ENCODE measurements at regions not wholly inside any gene's neighbourhood (a gene's known extent, or its start where the extent isn't known, plus 50 kb on each side); places are given as distances from the start of the nearest gene placed in this dataset.

- H3K27me3 ChIP-seq (ENCODE audit: control insufficient read depth, insufficient read depth, low read length): no peaks in the 10 kb centered on the region
- H3K4me1 ChIP-seq (ENCODE audit: control insufficient read depth, insufficient read depth, low read length): no peaks in the 10 kb centered on the region
- no peak overlapping the region for H3K4me3 ChIP-seq (ENCODE audit: low read length)
- H3K9ac ChIP-seq (ENCODE audit: low read depth, low read length): no peak overlapping the region
- H3K36me3 ChIP-seq (ENCODE audit: insufficient read depth, low read length): no peaks in the 10 kb centered on the region
- H3K9me3 ChIP-seq (replicated peaks; ENCODE audit: low read length): peaks cover 3% of the 10 kb centered on the region
- H3K4me2 ChIP-seq (ENCODE audit: low read length): no peak overlapping the region
Measured at GRCh38 chr21:20642681-20643080, 355.5 kb upstream of the NCAM2 start.

GRCh38 chr21:20644552-20644951 is 353.7 kb upstream of the NCAM2 start:
- no peak overlapping the region for H3K4me2 ChIP-seq (ENCODE audit: low read length)
- no peak overlapping the region for H3K9ac ChIP-seq (ENCODE audit: low read depth, low read length)
- H3K4me3 ChIP-seq (ENCODE audit: low read length): no peak overlapping the region
- no peaks in the 10 kb centered on the region for H3K36me3 ChIP-seq (ENCODE audit: insufficient read depth, low read length)
- H3K27me3 ChIP-seq (ENCODE audit: control insufficient read depth, insufficient read depth, low read length): no peaks in the 10 kb centered on the region
- peaks cover 3% of the 10 kb centered on the region for H3K9me3 ChIP-seq (replicated peaks; ENCODE audit: low read length)
- no peaks in the 10 kb centered on the region for H3K4me1 ChIP-seq (ENCODE audit: control insufficient read depth, insufficient read depth, low read length)

- Histone ChIP-seq H3K4me1 (ENCODE audit: control insufficient read depth, insufficient read depth, low read length) (no peaks in the 10 kb centered on the region), H3K4me2 (ENCODE audit: low read length) (no peak overlapping the region), H3K36me3 (ENCODE audit: insufficient read depth, low read length) (no peaks in the 10 kb centered on the region), H3K27me3 (ENCODE audit: control insufficient read depth, insufficient read depth, low read length) (no peaks in the 10 kb centered on the region), H3K9me3 (replicated peaks; ENCODE audit: low read length) (peaks cover 3% of the 10 kb centered on the region), H3K4me3 (ENCODE audit: low read length) (no peak overlapping the region), H3K9ac (ENCODE audit: low read depth, low read length) (no peak overlapping the region)
Measured at GRCh38 chr21:20645344-20645743, 352.9 kb upstream of the NCAM2 start.

GRCh38 chr21:20646431-20647165 is 351.6 kb upstream of the NCAM2 start:
- Histone ChIP-seq H3K9me3 (replicated peaks; ENCODE audit: low read length) (peaks cover 3% of the 10 kb centered on the region), H3K4me3 (ENCODE audit: low read length) (no peak overlapping the region), H3K4me2 (ENCODE audit: low read length) (no peak overlapping the region), H3K4me1 (ENCODE audit: control insufficient read depth, insufficient read depth, low read length) (no peaks in the 10 kb centered on the region), H3K9ac (ENCODE audit: low read depth, low read length) (no peak overlapping the region), H3K36me3 (ENCODE audit: insufficient read depth, low read length) (no peaks in the 10 kb centered on the region), H3K27me3 (ENCODE audit: control insufficient read depth, insufficient read depth, low read length) (no peaks in the 10 kb centered on the region)

GRCh38 chr21:20647607-20648006 is 350.6 kb upstream of the NCAM2 start:
- H3K9ac ChIP-seq (ENCODE audit: low read depth, low read length): no peak overlapping the region
- H3K9me3 ChIP-seq (replicated peaks; ENCODE audit: low read length): peaks cover 3% of the 10 kb centered on the region
- H3K4me1 ChIP-seq (ENCODE audit: control insufficient read depth, insufficient read depth, low read length): no peaks in the 10 kb centered on the region

GRCh38 chr21:20649231-20649630 is 349.0 kb upstream of the NCAM2 start:
- H3K36me3 ChIP-seq (ENCODE audit: insufficient read depth, low read length): no peaks in the 10 kb centered on the region
- no peaks in the 10 kb centered on the region for H3K4me1 ChIP-seq (ENCODE audit: control insufficient read depth, insufficient read depth, low read length)
- no peak overlapping the region for H3K4me3 ChIP-seq (ENCODE audit: low read length)
- no peak overlapping the region for H3K4me2 ChIP-seq (ENCODE audit: low read length)
- H3K9ac ChIP-seq (ENCODE audit: low read depth, low read length): no peak overlapping the region
- H3K9me3 ChIP-seq (replicated peaks; ENCODE audit: low read length): peaks cover 3% of the 10 kb centered on the region
- no peaks in the 10 kb centered on the region for H3K27me3 ChIP-seq (ENCODE audit: control insufficient read depth, insufficient read depth, low read length)

More at GRCh38 chr21:20647607-20648006, 350.6 kb upstream of the NCAM2 start:
- Histone ChIP-seq H3K36me3 (ENCODE audit: insufficient read depth, low read length) (no peaks in the 10 kb centered on the region), H3K4me3 (ENCODE audit: low read length) (no peak overlapping the region), H3K27me3 (ENCODE audit: control insufficient read depth, insufficient read depth, low read length) (no peaks in the 10 kb centered on the region), H3K4me2 (ENCODE audit: low read length) (no peak overlapping the region)

- H3K4me2 ChIP-seq (ENCODE audit: low read length): no peak overlapping the region
- no peaks in the 10 kb centered on the region for H3K36me3 ChIP-seq (ENCODE audit: insufficient read depth, low read length)
- H3K27me3 ChIP-seq (ENCODE audit: control insufficient read depth, insufficient read depth, low read length): no peaks in the 10 kb centered on the region
- no peak overlapping the region for H3K9ac ChIP-seq (ENCODE audit: low read depth, low read length)
- no peaks in the 10 kb centered on the region for H3K4me1 ChIP-seq (ENCODE audit: control insufficient read depth, insufficient read depth, low read length)
- H3K9me3 ChIP-seq (replicated peaks; ENCODE audit: low read length): no peaks in the 10 kb centered on the region
- H3K4me3 ChIP-seq (ENCODE audit: low read length): no peak overlapping the region
Measured at GRCh38 chr21:20652846-20653245, 345.4 kb upstream of the NCAM2 start.

GRCh38 chr21:20661246-20661645 is 337.0 kb upstream of the NCAM2 start:
- no peak overlapping the region for H3K4me3 ChIP-seq (ENCODE audit: low read length)
- H3K4me1 ChIP-seq (ENCODE audit: control insufficient read depth, insufficient read depth, low read length): peaks cover 4% of the 10 kb centered on the region
- no peaks in the 10 kb centered on the region for H3K36me3 ChIP-seq (ENCODE audit: insufficient read depth, low read length)
- H3K27me3 ChIP-seq (ENCODE audit: control insufficient read depth, insufficient read depth, low read length): no peaks in the 10 kb centered on the region
- H3K9ac ChIP-seq (ENCODE audit: low read depth, low read length): no peak overlapping the region
- H3K9me3 ChIP-seq (replicated peaks; ENCODE audit: low read length): no peaks in the 10 kb centered on the region
- H3K4me2 ChIP-seq (ENCODE audit: low read length): no peak overlapping the region

GRCh38 chr21:20661745-20662422 is 336.3 kb upstream of the NCAM2 start:
- H3K4me2 ChIP-seq (ENCODE audit: low read length): no peak overlapping the region
- no peaks in the 10 kb centered on the region for H3K27me3 ChIP-seq (ENCODE audit: control insufficient read depth, insufficient read depth, low read length)
- H3K36me3 ChIP-seq (ENCODE audit: insufficient read depth, low read length): no peaks in the 10 kb centered on the region
- no peak overlapping the region for H3K4me3 ChIP-seq (ENCODE audit: low read length)
- peaks cover 4% of the 10 kb centered on the region for H3K4me1 ChIP-seq (ENCODE audit: control insufficient read depth, insufficient read depth, low read length)
- no peaks in the 10 kb centered on the region for H3K9me3 ChIP-seq (replicated peaks; ENCODE audit: low read length)
- no peak overlapping the region for H3K9ac ChIP-seq (ENCODE audit: low read depth, low read length)

GRCh38 chr21:20662514-20662913 is 335.7 kb upstream of the NCAM2 start:
- H3K4me3 ChIP-seq (ENCODE audit: low read length): no peak overlapping the region
- no peaks in the 10 kb centered on the region for H3K36me3 ChIP-seq (ENCODE audit: insufficient read depth, low read length)
- no peaks in the 10 kb centered on the region for H3K9me3 ChIP-seq (replicated peaks; ENCODE audit: low read length)
- H3K27me3 ChIP-seq (ENCODE audit: control insufficient read depth, insufficient read depth, low read length): no peaks in the 10 kb centered on the region
- peaks cover 4% of the 10 kb centered on the region for H3K4me1 ChIP-seq (ENCODE audit: control insufficient read depth, insufficient read depth, low read length)
- no peak overlapping the region for H3K9ac ChIP-seq (ENCODE audit: low read depth, low read length)
- no peak overlapping the region for H3K4me2 ChIP-seq (ENCODE audit: low read length)

GRCh38 chr21:20667931-20668330 is 330.3 kb upstream of the NCAM2 start:
- Histone ChIP-seq H3K4me1 (ENCODE audit: control insufficient read depth, insufficient read depth, low read length) (no peaks in the 10 kb centered on the region), H3K9ac (ENCODE audit: low read depth, low read length) (no peak overlapping the region)

GRCh38 chr21:20685475-20685874 is 312.7 kb upstream of the NCAM2 start:
- Histone ChIP-seq H3K4me1 (ENCODE audit: control insufficient read depth, insufficient read depth, low read length) (no peaks in the 10 kb centered on the region), H3K36me3 (ENCODE audit: insufficient read depth, low read length) (no peaks in the 10 kb centered on the region), H3K4me3 (ENCODE audit: low read length) (no peak overlapping the region), H3K9me3 (replicated peaks; ENCODE audit: low read length) (no peaks in the 10 kb centered on the region), H3K27me3 (ENCODE audit: control insufficient read depth, insufficient read depth, low read length) (no peaks in the 10 kb centered on the region), H3K9ac (ENCODE audit: low read depth, low read length) (no peak overlapping the region), H3K4me2 (ENCODE audit: low read length) (no peak overlapping the region)

More at GRCh38 chr21:20667931-20668330, 330.3 kb upstream of the NCAM2 start:
- no peaks in the 10 kb centered on the region for H3K27me3 ChIP-seq (ENCODE audit: control insufficient read depth, insufficient read depth, low read length)
- H3K4me2 ChIP-seq (ENCODE audit: low read length): no peak overlapping the region
- H3K4me3 ChIP-seq (ENCODE audit: low read length): no peak overlapping the region
- no peaks in the 10 kb centered on the region for H3K36me3 ChIP-seq (ENCODE audit: insufficient read depth, low read length)
- no peaks in the 10 kb centered on the region for H3K9me3 ChIP-seq (replicated peaks; ENCODE audit: low read length)

All from skeletal muscle satellite cell (primary cell).